HG02623 (cell line): ENCODE measurements at regions not wholly inside any gene's neighbourhood (a gene's known extent, or its start where the extent isn't known, plus 50 kb on each side); places are given as distances from the start of the nearest gene placed in this dataset.

Source experiments
- ATAC-seq: cut with Tn5 transposase; IDR thresholded peaks from one replicate; pipeline ENCODE4 v1.9.1; 2021; ENCODE audit warnings: moderate library complexity; ENCODE audit not compliant: unreplicated experiment

DNA sequence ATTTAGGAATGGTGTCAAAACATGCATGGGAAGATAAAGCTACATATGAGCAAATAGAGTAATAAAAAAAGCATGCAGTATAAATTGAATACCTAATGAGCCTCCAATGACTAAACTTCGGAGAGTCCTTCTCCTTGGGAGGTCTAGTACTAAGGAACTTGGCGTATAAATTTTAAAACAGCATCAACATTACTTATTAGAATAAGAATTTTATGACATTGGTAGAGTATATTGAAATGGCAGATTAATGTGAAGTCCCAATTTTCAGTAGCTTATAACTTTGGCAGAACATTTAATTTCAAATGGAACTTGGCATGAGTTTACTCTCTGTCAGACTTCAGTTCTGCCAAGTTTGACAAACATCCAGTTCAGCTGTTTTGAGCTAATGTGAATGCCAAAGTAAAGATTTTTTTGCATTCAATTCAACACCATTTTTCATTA lies 104.7 kb upstream of the RGS18 start:
- no peak for ATAC-seq

DNA sequence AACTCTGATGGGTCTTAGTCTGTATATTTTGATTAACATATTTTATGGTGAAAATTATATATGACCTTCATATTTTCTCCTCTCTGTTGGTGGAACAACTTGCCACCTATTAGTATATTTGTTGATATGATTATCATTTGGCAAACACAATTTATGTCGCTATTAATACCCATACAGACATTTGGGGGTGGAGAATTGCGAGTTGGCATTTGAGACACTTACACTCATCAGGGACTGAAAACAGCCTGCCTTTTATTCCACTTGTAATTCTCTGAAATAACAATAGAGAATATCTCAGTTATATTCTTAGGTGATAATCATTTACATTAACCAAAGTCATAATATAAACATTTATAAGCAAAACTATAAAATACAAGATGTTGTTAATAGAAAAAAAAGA lies 100.5 kb upstream of the RGS18 start:
- no peak for ATAC-seq

DNA sequence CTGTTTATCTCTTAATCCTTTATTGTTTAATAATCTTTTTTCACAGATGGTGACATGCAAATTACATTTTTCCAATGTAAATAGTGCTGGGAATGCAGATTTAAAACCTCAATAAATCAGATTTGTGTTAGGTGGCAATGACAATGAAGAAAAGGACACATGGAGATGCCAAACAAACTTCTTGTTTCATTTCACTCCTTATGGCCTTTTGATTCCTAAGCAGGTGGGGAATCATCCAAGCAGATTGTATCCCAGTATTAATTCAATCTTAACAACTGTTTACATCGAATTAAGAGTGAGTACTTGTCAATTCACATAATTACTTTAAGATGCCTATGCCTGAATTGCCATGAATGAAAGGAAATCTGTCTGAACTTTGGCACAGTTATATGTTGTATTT lies 98.9 kb upstream of the RGS18 start:
- no peak for ATAC-seq

DNA sequence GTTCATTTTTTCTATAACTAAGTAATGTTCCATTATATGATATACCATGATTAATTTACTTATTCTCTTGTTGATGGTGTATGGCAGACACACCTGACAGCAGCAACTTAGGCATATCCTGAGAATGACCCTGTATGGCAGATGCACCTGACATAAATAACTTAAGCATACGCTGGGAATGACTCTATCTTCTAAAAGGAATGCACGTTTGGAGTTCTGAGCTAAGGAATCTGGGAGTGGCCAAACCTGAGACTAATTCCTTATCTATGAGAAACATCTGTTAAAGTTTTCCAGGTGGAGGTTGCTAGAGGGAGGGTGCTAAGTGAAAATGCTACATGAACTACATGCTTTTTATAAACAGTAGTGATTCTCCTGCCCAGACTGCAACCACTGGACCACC lies 96.7 kb upstream of the RGS18 start:
- no peak for ATAC-seq

DNA sequence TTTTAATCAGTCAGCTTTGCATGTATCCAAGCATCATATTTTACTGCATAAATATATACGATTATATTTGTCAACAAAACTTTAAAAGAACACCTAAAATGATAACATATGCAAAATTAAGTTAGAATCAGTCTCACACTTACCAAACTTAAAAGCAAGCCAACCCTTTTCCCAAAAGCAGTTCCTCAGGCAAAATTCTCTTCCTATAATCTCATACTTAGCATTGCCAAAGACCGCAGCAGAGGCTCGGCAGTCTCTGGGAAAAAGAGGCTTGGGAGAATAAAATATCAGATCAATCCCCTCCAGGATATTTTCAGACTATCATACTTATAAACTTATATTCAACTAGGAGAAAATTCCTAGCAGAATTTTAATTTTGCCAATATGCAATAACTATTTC lies 93.2 kb upstream of the RGS18 start:
- ATAC-seq, result no peak

DNA sequence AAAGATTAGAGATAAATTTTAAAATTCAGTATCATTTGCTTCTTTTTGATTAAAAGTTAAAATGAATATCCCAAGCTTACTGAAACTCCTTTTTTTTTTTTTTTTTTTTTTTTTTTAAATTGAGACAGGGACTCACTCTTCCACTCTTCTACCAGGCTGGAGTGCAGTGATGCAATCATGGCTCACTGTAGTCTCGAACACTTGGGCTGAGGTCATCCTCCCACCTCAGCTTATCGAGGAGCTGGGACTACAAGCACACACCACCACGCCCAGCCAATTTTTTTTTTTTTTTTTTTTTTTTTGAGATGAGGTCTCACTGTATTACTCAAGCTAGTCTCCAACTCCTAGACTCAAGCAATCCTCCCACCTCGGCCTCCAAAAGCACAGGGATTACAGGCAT lies 92.1 kb upstream of the RGS18 start:
- no peak for ATAC-seq

DNA sequence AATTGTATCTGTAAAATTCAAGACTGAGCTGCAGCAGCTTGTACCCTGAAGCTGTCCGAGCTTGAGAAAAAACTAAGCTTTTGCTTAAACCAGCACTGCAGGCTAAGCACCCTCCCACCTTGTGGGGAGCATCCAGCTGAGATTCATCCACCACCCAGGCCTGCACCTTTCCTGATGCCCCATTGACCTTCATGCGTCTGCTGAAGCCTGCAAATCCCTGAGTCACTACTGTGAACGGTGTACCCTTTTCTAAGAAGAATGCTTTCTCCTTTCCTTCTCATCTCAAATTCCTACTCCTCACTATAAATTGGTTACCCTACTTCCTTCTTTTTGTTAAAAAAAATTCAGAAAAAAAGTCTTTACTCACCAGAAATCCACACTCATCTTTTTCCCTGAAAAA lies 90.9 kb upstream of the RGS18 start:
- no peak for ATAC-seq

DNA sequence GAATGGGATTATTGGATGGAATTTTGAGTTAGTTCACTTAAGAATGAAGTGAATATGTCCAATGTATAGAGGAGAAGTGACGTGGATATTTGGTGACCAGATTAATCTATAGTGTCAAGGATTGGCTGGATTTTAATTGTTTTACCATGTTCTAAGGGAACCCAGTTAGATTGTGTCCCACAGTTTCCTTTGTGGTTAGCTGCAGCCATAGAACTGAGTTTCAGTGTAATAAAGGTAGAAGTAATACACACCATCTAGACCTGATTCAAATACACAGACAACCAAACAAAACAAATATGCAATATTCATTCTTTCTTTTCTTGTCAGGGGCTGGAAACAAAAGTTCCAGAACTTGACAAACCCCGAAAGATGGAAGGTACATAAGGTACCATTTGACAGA lies 88.0 kb upstream of the RGS18 start:
- ATAC-seq, result no peak

DNA sequence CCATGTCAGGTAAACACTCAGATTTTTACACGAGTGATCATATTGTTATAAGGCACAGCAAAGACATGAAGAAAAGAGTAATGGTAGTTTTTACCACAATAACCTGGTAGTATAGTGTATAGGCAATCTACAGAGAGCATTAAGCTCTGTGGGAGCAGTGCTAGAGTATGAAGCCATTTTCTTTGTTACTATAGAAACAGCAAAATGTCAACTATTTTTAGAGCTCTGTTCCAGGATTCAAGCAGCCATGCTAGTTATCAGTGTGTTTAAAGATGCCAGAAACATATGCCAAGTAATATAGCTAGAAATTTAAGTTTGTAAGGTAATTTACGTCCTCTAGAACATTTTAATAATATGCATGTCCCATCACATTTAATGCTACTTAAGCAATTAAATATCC lies 77.6 kb upstream of the RGS18 start:
- no peak for ATAC-seq

DNA sequence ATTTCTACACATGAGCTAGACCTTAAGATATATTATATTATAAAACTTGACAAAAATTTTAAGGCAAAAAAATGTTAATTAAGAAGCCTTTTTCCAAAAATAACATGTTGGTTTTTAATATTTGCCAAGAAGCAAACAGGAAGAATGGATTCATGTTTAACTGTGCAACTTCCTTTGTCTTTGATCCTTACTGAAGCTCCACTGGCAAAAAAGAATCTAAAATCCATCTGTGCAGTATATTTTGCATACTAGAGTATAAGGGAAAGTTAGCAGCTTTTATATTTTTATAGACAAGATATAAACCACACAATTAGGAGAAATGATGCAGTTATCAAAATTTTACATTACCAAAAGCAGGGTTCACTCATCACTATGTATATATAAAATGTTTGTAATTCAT lies 76.9 kb upstream of the RGS18 start:
- no peak for ATAC-seq

DNA sequence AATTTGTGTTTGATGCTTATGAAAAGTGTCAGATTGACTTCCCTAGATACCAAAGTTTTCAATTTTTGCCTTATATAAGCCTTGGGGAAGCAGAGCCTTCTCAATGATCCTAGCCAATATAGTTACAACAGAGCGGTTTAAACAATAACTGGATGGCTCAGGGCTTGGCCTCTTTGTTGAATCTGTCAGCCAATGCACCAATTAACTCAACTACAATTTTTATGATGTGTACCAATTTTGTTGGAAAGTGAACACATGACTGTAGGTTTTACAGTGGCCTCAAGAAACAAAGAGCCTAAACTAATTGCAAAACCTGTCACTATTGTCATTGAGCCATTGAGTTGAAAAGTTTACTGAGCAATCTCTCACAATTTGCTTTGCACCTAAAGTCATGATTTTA lies 71.6 kb upstream of the RGS18 start:
- no peak for ATAC-seq

DNA sequence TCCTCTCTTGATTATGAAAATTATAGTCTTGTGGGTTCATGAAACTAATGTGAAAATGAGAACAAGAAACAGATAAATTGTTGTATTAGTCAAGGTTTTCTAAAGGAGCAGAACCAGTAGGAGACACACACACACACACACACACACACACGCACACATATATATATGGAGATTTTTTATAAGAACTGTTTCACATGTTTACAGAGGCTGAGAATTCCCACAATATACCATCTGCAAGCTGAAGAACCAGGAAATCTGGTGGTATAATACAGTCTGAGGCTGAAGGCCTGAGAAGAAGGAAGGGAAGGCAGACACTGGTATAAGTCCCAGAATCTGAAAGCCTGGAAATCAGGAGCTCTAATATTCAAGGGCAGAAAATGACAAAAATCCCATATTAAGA lies 70.9 kb upstream of the RGS18 start:
- no peak for ATAC-seq

DNA sequence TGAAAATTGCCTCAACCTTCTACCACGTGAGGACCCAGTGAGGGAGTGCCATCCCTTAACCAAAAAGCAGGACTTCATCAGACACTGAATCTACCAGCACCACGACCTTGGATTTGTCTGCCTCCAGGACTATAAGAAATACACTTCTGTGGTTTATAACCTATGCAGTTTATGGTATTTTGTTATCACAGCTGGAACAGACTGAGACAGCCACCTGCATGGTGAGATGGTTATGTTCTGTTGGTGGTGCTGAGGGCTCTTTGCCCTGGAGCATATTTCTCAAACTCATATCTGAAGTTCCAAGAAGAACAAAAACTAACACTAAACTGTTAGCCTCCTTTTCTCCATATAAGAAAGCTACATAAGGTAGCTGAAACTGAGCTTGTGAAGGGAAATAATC lies 69.8 kb upstream of the RGS18 start:
- no peak for ATAC-seq

DNA sequence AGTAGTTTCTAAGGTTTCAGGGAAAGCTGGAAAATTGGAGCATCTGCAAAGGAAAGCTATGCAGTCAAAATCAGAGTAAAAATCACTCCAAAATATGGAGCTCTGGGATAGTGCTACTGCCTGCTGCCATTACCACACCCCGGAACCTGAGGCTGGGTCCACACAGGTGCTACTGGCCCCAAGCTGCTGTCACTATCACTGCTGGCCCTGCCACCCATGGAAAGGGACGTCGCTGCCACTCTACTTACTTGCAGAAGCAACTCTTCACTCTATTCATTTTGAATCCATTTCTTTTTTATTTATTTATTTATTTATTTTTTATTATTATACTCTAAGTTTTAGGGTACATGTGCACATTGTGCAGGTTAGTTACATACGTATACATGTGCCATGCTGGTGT lies 60.3 kb upstream of the RGS18 start:
- no peak for ATAC-seq

DNA sequence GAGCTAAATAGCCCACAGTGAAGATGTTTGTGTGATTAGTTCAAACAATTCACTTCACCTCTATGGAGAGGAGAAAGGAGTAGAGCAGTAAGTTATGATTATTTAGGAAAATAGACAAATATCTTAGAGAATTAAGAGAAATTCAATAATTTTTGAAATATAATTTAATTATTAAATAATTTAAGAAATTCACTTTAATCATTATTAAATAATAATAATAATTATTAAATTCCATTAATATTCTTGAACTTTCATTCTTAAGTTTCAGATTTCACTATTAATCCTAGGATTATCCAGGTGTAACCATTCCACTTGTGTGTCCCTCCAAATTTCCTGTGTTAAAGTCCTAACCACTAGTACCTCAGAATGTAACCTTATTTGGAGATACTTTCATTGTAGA lies 58.9 kb upstream of the RGS18 start:
- no peak for ATAC-seq

DNA sequence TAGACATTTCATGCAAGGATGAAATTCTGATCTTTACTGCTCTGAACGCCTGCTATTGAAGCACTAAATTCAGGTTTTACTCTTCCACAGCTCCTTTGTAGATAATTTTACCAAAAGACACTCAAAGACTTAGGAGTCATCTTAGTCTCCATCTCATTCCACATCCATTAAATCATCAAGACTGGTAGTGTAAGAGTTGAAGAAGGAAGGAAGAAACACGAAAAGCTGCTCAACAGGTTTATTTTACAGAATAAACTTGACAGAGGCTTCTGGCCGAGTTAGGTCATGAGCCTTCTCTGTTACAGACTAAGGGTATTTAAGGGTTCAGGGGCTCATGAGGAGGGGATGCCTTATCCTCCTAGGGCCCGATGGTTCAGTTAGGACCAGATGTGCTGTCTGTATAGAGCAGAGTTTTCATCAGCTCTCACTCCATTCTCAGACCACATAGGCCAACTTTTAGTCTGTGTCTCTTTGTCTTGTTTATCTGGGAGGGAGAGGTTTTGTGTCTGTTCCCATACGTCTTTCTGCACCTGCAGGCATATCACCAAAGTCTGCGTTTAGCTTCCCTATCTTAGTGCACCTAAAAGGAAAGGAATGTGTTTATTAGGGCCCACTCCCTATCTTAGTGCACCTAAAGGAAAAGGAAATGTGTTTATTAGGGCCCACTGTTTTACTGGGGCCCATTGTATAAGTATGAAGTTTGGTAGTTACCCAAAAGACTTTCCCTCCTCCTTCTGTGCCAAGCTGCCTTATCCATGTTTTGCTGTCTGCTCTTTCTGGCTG lies 57.4 kb upstream of the RGS18 start:
- no peak for ATAC-seq

DNA sequence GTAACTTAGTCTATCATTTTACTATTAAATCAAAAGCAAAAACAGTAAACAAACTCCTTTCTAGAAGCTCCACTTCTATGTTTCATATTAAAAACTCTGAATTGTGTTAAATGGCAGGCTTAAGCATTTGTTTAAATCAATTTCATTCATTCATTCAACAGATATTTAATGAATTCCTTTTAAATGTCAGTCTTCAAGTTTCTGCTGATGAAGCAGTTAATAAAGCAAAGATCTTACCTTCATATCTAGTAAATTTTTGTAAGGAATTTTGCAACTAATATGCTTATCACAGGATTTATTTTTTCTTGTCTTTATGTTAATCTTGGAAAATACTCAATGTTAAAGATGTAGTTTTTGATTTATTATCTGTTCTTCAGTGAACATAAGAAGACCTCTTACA lies 54.1 kb upstream of the RGS18 start:
- no peak for ATAC-seq

DNA sequence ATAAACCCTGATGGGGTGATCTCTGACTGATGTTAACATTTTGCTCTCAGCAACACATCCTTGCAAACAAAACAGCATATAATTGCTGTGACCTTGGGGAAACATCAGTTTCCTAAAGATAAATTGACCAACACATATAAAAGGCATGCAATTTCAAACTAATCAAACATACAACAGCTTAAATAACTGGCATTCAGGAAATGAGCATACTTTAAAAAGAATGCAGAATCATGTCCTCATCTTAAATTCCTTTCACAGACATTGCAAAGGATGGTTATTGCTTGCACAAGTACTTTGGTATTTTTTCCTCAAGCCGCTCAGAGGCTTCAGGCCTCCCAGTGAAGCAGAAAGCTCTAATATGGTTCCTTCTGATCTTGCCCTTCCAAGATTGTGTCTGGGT lies 53.4 kb upstream of the RGS18 start:
- ATAC-seq, result no peak

DNA sequence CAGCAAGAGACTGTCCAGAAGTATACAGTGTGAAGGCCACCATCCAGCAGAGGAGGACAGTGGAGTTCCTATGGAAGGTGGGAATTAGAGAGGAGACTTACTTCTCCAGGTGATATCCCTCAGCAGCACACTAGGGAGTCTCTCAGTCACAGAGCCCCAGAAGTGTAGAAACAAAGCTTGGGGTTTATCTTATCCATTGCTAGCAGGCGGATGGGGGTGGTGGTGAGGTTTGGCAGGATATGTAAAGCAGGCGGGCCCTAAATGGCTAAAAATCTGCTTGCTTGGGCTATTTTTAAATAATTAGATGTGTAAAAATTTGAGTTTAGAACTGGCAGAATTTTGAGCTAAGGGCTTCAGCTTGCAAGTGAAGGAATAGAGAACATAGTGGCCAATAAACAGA lies 50.1 kb upstream of the RGS18 start:
- ATAC-seq, result no peak
